GM21360 (cell line): ENCODE measurements at regions not wholly inside any gene's neighbourhood (a gene's known extent, or its start where the extent isn't known, plus 50 kb on each side); places are given as distances from the start of the nearest gene placed in this dataset.

ENCODE experiments used
- ATAC-seq: cut with Tn5 transposase; IDR thresholded peaks from one replicate; pipeline ENCODE4 v1.9.1; 2021; ENCODE audit warnings: mild to moderate bottlenecking, moderate library complexity; ENCODE audit not compliant: unreplicated experiment

DNA sequence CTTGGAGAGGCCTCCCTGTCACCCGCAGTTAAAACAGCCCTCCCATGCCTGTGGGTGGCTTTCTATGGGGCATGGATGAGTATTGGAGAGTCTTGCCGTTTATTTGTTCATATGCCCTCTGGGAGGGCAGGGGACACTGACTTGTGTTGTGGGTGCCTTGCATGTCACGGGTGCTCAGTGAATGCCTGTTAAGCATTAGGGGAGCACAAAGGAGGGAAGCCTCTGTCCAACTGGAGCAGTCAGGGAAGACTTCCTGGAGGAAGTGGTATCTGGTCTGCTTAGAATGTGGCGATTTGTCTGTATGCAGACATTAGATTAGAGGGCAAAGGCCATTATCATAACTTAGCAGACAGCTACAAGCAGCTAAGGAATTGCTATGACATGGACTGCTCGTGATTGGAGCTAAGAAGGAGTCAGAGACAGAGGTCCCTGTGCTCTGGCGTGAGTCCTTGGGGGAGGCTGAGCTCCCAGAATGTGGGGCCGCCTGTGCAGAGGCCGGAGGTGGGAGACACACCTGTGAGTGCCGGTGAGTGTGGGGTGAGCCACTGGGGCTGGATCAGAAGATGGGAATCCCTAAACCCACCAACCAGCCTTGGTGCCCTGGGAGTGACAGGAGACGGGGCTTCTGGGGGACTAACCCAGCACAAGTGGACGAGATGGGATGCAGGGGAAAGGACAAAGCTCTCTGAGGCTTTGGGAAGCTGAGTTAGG lies 286.1 kb downstream of the SEC14L1 start:
- ATAC-seq = no peak

DNA sequence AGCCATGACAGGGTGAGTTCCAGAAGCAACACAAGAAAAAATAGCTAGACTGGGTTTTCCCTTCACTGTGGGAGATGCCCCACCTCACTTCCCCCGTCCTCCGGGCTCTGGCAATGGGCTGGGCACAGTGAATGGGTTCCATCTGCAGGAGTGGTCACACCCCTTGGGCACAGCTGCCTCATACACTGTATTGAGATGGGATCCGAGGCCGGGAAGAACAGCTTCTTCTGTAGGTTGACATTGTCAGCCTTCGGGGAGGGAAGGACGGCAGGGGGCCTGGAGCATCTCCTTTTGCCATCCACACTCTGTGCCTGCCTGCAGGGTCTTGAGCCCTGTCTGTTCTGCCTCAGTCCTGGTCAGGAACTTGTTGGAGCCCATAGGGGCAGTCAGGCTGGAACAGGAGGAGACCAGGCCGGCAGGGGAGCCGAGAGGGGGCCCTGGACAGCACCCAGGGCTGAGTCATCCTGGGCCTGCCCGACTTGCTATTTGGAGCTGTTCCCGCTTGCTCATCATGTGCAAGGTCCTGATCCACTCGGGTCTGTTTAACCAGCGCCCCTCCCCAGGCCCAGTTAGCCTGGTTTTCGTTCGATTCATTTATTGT lies 286.7 kb downstream of the SEC14L1 start:
- no peak for ATAC-seq

DNA sequence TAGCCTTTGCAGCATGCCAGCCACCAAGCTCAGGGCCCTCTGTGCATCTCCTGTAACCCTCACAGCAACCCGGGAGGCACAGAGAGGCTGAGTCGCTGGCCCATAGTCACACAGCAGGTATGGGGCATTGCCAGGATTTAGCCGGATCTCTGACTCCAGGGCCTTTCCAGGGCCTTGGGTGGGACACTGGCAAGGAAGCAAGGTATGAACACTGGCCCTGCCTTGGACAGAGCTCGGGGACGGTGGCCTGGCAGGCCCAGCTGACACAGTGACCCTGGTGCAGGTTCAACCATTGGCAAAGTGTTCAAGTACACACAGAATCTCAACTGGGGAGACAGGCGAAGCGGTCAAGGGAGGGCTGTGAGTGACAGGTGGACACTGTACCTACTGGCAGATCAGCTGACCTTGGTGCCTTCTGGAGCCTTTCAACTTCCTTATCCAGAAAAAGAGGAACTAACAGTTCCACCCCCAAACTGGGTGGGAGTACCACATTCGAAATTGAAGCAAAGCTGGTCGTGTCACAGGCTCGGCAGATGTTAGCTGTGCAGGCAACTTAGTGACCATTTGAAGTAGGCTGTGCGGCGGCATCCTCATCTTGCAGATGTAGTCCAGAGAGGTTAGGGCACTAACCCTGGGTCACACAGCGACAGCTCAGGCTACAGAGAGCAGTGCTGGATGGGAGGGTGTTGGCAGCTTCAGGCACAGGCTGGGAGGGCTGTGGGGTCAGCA lies 287.4 kb downstream of the SEC14L1 start:
- no peak for ATAC-seq

DNA sequence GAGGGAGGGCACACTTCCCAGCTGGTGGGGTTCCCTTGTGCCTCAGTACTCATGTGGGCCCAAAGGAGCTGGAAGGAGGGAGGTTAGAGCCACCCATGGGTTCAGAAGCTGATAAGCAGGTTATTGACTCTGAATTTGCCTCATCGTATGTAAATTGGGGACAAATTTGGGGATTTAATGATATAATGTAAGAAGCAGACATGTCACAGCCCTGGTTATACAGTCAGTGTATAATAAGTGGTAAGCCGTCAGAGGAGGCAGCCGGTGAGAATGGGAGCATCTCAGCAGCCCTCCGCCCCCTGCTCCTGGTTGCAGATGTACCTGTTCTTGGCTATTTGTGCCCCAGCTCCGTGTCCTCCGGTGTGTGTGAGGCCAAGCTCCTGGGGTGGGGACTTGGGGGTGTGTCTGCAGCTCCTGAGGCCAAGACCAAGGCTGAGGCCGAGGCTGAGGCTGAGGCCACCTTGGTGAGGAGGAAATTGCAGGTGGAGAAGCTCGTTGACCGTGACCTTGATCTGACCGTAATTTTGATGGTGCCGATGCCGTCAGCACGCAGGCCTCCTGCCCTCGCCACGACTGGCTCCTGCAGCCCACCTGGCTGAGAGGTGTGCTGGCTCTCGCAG lies 288.1 kb downstream of the SEC14L1 start:
- ATAC-seq = no peak

DNA sequence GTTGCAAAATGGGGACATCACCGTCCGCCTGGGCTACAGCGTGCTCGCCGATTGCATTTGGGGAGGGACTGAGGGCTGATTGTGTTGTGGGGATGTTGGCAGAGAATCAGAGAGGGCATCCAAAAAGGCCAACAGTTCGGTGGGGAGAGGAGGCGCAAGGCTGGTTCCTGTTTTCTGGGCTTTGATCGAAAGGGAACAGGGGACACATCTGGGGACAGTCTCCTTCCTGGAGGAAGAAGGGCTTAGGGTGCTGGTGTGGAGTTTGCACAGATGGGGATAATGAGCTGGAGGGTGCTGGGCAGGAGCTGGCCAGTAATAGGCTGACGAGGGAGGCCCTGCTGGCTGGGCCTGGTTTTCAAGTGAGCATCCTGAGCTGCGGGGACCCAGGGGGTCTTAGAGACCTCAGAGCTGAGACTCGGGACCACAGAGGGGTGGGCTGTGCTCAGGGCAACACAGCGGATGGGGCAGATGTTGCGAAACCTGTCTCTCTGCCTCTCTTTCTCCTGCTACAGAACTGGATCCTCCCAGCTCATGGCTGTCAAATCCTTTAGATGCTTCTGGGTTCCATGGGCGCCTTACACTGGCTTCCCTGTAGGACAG lies 288.7 kb downstream of the SEC14L1 start:
- ATAC-seq = no peak

DNA sequence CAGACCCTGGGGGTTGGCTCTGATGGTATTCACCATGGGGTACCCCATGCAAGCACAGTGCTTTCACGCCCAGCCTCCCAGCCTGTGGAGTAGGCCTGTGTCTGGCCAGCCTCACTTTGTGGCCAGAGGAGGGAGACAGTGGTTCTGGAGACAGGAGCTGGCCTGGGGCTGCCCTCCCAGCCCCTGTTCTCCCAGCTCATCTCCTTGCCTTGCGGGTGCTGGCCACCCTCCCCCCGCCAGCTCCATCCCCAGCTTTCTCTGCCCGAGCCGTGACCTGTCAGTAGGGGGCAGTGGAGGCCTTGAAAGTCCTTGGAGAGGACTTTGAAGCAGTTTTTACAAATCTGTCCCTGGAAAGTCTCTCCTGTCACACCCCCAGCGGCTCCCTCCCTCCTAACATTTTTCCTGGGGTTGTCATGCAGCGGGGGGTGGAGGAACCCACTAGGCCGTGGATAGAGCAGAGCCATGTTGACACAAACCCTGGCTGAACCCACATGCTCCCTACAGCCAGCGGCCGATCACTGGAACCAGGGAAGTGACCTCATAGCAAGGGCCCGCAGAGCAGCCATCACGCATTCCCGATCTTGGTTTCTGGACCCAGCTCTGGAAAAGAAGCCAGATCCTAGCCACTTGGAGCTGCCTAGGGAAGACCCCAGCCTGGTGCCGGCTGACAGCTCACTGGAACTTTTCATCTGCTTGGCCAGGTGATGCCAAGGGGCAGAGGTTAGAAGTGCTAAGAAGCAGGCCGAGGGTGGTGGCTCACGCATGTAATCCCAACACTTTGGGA lies 289.4 kb downstream of the SEC14L1 start:
- ATAC-seq = no peak

DNA sequence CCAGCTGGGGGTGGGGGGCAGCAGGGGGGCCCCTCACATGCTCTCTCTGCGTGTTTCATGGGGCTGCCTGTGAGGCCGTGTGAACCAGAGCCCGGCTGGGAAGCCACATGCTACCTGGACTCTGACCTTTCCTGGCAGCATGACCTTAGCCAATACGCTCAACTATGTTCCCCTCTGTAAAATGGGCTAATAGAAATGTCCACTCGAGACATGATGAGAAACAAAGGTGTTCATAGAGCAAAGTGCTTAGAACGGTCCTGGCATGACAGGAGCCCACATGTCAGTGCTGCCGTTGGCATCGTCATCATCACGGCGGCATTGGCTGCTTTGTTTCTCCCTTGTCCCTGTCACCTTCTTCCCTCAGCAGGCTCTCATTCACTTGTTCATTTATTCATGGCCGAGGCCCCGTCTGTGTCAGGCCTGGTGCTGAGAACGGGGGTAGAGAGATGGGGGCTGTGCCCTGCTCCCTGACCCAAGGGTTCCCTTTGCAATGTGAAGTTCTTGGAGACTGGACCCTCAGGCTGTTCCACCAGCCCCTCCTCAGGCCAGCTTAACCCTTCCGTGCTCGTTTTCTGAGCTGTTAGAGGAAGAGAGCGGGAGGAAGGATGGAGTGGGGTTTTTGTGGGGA lies 291.4 kb downstream of the SEC14L1 start:
- no peak for ATAC-seq

DNA sequence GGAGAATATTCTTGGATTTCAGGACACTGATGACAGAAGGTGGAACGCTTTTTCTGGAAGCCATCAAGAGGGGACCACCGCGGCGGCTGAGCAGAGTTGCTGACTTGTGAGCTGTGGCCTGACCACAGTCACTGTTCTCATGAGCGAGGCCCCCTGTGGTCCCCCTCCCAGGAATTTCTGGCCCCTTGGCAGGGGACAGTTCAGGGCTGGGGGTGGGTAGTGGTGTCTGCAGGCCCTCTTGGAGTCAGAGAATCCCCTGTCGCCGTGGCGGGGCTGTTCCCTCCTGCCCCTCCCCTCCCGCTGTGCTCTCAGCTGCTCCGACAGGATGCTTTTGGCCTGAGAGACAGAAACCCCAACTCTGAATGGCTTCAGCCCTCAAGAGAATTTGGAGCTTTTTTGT lies 292.0 kb downstream of the SEC14L1 start:
- no peak for ATAC-seq

DNA sequence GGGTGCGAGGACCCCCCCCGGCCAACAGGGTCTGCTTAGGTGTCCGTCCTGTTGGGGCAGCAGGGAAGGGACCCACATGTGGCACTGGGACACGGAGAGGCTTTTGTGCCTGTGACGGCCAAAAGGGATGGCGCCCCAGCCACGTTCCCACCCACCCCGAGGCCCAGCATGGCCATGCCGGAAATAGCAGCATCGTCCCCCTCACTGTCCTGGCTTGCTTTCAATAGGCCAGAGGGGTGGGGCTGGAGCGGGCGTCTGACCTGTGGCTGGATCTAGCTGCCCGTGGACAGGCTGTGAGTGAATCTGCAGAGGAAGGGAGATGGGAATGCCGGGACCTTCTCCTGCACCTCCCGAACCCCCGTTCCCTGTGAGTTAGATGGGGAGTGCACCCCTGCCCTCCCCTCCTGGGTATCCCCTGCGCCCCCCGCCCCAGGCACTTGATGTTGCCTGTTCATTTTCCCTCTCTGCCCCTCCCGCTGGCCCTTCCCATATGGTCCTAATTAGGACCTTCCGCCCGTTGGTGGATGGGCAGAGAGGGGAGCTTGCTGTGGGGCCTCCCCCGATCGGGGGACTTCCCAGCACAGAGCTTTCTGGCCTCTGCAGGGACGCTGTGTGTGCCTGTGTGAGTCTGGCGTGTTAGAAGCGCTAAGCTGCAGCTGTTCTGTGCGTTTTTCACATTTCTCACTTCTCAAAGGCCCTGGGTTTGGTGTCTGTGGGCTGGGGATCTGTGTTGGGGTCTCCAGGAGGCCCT lies 292.8 kb downstream of the SEC14L1 start:
- no peak for ATAC-seq

DNA sequence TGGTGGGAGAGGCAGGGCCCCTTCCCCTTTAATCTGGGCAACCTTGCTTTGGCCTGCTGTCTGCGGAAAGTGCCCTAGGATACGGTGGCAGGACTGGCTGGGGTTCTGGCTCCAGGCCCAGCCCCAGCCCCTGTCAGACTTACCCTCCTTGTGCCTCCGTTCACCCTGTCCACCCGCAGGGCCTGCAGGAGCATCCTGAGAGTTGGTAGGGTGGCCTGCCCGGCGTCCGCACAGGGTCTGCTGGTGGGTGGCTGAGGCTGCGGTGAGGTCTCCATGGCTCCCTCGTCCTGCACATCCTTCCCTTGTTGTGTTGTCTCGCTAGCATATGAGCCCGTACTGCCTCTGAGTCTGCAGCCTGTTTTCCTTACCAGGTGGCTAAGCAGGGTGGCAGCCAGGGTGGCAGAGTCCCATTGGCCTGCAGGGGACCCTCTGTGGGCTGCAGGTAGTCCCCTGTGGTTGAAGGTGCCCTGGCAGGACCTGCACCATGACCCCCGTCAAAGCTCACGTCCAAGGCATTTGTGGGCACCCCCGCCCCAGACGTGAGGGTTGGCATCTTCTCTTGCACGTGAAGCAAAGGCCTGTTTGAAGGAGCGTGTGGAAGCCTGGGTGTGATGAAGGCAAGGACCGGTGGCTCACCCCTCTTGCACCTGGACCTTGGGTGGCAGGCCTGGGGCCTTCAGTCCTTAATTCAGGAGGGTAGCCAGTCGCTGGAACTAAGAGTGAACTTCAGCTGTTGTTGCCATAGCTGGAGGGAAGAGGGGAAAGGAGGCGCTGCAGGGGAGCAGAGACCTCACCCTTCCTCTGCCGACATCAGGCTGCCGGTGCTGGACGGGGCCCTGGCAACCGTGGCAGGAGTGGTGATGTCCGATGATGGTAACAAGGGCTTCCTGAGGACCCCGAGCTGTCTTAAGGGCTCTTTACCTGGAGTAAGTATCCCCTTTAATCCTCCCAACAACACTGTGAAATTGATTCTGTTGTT lies 293.7 kb downstream of the SEC14L1 start:
- ATAC-seq = no peak

DNA sequence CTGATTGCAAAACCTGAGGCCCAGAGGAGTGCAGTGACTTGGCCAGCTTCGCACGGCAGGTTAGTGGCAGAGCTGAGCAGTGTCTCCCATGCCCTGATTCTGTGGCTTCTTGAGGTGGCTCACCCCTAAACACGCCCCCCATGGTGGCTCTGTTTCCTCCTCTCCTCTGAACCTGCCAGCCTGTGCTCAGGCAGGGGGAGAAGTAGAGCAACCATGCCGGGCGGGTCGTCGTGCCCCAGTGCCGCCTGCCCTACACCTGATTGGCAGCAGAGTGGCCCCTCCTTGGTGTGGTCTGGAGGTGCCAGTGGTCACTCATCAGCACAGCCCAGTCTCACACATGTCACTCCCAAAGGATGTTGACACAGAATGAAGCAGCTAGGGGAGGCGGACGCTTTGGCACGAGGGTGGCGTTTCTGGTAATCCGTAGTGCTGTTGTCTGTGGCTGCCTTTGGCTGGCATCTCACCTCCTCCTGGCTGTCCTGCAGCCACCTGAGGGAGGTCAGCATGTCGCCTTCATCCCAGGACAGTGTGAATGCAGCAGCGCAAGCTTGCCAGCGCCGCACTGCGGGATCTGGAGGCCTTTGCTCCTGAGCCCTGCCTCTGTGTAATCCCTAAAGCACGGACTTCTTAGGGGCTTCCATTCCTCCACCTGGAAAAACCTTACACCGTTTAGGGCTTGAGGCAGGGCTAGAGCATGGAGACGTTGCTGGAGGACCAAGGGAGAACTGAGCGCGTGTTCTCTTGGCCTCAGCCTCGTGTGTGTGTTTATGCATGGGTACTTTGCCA lies 294.7 kb downstream of the SEC14L1 start:
- no peak for ATAC-seq

DNA sequence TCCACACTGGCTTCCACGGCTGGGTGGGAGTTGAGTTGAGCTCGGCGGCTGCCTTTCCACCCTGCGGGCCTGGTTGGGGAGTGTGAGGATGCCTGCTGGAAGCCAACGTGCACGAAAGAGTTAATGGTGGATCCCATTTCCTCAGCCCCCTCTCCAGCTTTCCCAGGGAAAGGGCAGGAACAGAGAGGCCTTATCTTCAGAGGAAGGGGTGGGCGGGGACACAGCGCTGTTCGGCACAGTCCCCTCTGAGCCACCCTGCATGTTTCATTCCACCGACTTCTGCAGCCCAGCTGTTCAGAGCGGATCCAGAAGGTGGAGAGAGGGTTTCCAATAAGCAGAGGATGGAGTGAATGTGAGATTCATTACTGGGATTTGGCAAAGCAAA lies 295.3 kb downstream of the SEC14L1 start:
- no peak for ATAC-seq

DNA sequence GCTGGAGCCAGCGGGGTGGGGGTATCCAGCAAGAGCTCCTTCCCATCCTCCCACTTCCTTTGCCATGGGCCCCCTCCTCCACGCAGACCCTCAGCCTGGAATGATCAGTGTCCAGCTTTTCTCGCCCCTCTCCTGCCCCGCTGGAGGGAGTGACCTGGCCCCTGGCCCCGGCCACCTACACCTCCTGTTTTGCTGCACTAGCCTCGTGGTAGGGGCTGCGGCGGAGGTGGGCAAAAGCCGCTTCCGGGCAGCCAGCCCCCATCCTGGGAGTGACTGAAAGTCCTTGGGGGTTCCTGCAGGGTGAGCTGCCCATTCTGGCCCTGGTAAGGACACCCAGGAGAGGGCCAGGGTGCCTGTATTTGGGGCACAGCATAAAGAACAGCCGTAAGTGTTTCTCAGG lies 295.7 kb downstream of the SEC14L1 start:
- ATAC-seq = no peak

DNA sequence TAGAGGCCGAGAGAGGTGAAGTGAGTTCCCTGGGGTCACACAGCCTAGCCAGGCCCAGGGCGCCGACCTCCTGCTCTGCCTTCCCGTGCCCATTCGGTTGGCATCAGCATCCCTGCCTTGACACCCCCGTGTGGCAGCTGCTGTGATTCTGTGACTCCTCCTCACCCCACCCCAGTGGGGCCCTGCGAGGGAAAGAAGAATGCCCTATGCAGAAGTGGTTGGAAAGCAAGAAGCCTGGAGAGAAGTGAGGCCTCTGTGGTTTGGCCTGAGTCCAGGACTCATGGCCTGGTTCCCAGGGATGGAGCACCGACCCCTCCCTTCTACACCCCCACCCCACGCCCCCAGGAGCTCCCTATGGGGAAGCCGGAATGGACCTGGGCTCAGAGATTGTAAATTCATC lies 296.2 kb downstream of the SEC14L1 start:
- no peak for ATAC-seq

DNA sequence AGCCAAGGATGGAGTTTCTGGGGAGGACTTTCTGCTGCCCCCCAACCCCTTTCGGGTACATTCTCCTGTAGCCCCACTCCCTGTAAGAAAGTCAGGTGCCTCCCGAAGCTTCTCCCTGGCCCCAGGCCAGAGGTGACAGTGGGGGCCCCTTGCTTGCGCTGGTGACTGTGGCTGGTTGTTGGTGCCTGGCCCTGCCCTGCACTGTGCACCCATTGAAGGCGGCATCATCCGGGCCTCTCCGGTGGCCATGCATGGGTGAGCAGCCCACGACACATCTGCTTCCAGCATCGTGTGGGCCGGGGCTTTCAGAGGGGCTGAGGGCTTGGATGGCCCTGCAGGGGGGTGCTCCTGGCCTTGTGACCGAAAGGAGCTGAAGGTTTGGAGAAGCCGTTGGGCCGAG lies 297.0 kb downstream of the SEC14L1 start:
- no peak for ATAC-seq

DNA sequence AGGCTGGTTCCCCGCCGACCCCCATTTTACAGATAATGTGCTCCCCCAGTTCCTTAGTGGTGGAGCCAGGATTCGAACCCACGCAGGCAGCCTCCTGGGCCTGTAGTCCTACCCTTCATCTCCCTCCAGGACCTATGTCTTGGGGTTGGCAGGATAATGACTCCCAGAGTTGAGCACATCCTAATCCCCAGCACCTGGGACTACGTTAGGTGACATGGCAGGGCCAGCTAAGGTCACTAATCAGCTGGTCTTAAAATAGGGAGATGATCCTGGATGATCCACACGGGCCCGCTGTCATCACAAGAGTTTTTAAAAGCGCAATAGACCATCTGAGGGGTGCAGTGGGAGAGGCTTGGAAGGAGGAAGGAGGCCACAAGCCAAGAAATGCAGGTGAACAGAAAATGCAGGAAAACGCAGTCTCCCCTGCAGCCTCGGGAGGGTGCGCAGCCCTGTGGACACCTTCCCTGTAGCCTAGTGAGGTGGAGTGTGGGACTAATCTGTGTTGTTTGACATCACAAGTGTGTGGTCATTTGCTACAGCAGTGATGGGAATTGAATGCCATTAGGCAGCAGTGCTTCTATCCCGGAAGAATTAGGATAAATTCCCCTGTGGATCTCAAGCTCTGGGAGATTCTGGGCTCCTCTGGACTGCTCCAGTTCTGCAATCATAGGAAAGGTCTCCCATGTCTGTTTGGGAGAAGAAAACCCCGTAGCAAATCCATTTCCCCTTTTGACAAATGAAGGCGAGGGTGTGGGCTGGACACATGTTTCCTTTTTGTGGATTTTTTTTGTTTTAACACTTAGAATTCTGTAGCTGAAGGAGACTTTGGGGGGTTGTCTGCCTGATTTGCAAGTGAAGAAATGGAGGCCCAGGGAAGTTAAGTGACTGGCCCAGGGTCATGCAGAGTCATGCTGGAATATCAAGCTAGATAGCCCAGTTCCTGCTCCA lies 297.7 kb downstream of the SEC14L1 start:
- no peak for ATAC-seq
